Astrocyte of the spinal cord (primary cell): ENCODE measurements at regions not wholly inside any gene's neighbourhood (a gene's known extent, or its start where the extent isn't known, plus 50 kb on each side); places are given as distances from the start of the nearest gene placed in this dataset.

ENCODE experiments used
- DNase-seq: peaks from one replicate; pipeline ENCODE4 v3.0.0; 2011; ENCODE audit warnings: low read depth, low spot score
- H3K4me3 ChIP-seq: 2 replicates; pipeline ENCODE4 v1.5.1; 2011; ENCODE audit warnings: low read depth, mild to moderate bottlenecking, low read length, moderate library complexity
- in situ Hi-C: cut with HindIII; loops from 2 replicates; pipeline ENCODE4 v1.10.0; 2017; ENCODE audit warnings: low sequenced_read_pairs
- TF ChIP-seq, protein P1 (sequence below): IDR thresholded peaks from 2 replicates; pipeline ENCODE4 v1.5.1; 2012; ENCODE audit warnings: low read depth, mild to moderate bottlenecking, low read length, inconsistent platforms

- in situ Hi-C loops: no loop called here
- H3K4me3 ChIP-seq: no peak overlapping the region
- DNase-seq: no peak
- TF ChIP-seq, protein P1, sequence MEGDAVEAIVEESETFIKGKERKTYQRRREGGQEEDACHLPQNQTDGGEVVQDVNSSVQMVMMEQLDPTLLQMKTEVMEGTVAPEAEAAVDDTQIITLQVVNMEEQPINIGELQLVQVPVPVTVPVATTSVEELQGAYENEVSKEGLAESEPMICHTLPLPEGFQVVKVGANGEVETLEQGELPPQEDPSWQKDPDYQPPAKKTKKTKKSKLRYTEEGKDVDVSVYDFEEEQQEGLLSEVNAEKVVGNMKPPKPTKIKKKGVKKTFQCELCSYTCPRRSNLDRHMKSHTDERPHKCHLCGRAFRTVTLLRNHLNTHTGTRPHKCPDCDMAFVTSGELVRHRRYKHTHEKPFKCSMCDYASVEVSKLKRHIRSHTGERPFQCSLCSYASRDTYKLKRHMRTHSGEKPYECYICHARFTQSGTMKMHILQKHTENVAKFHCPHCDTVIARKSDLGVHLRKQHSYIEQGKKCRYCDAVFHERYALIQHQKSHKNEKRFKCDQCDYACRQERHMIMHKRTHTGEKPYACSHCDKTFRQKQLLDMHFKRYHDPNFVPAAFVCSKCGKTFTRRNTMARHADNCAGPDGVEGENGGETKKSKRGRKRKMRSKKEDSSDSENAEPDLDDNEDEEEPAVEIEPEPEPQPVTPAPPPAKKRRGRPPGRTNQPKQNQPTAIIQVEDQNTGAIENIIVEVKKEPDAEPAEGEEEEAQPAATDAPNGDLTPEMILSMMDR: no peak
These were observed 217.5 kb downstream of the POLR1F start for GRCh38 chr7:19491371-19491770.

GRCh38 chr7:19489162-19489820 lies 219.5 kb downstream of the POLR1F start:
- DNase-seq: no peak
- no peak overlapping the region for H3K4me3 ChIP-seq
- in situ Hi-C loops: no loop called here
- TF ChIP-seq, protein P1: no peak

DNA sequence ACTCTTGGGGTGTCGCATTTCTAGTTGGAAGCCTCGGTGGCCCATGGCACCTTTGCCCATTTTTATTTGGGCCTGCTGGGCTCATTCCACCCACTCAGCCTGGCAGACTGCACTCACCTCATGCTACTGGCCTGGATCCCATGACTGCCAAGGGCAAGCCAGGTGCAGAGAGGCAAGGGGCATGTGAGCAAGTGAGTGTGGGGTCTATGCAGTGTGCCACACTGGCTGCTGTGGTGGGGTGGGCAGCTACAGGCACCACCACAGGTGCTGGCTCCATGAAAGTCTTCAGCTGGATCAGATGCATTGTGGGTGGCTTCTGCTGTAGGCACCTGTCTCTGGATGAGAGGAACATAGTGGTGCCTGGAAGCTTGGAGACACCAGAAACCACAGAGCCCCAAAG lies 220.8 kb downstream of the POLR1F start:
- TF ChIP-seq, protein P1: no peak
- no peak for DNase-seq
- in situ Hi-C loops: no loop called here
- H3K4me3 ChIP-seq: no peak overlapping the region

DNA sequence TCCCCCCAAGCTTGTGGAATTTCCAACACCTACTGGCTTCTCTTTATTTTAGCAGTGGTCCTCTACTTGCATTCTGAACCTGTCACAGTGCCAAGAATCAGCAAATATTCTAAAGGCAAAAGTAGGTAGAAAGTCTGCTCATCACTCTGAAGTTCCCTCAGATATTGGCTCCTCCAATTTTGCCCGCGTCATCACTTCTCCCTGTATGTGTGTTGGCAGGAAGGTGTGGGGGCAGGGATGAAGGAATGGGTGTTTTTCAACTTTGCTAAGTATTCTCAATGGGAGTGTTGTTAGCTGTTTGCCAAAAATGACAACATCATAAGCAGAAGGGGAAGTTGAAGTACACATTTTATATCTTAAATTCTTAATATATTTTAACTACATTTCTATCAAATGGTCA lies 226.2 kb downstream of the POLR1F start:
- no peak for DNase-seq
- in situ Hi-C loops: no loop called here
- no peak overlapping the region for H3K4me3 ChIP-seq
- TF ChIP-seq, protein P1: no peak

GRCh38 chr7:19480383-19480782 lies 228.5 kb downstream of the POLR1F start:
- TF ChIP-seq, protein P1: no peak
- DNase-seq: no peak
- in situ Hi-C loops: no loop called here
- no peak overlapping the region for H3K4me3 ChIP-seq

- TF ChIP-seq, protein P1: no peak
- no peak for DNase-seq
- in situ Hi-C loops: no loop called here
- H3K4me3 ChIP-seq: no peak overlapping the region
These were observed 238.8 kb downstream of the POLR1F start for GRCh38 chr7:19470031-19470430.

DNA sequence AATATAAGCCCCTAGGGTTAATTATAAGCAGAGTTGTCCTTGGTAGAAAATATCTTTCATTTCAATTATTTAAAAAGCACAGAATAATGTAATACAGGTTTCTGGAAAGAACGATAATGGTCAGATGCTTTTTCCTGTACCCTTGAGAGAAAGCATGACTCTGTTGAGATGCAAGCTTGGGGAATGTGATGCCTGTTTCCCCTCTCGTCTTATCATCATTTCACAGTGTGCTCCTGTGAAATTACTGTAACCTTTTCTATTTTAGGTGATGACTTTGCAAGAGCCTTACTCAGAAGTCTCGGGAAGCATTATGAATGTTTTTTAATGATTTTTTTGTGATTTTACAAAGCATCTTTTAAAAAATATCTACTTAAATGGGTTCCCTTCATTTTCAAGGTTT lies 243.0 kb downstream of the POLR1F start:
- in situ Hi-C loops: no loop called here
- TF ChIP-seq, protein P1: no peak
- DNase-seq: no peak

More for the DNA sequence above, 243.0 kb downstream of the POLR1F start:
- H3K4me3 ChIP-seq: no peak overlapping the region
